ENCODE measurements at regions not wholly inside any gene's neighbourhood (a gene's known extent, or its start where the extent isn't known, plus 50 kb on each side); places are given as distances from the start of the nearest gene placed in this dataset.
A peak's percentile ranks its signal among the peaks of the same experiment; 100 is the strongest.

GRCh38 chr11:70861559-70861958 is 390.8 kb downstream of the SHANK2 start (continued):
- TF ChIP-seq TCFL5 (CRISPR knock-in tag; conservative IDR thresholded peaks at IDR 0.05) (no peak), GTF2A2 (tag; IDR thresholded peaks at IDR 0.05) (no peak), RBM15 (IDR thresholded peaks at IDR 0.05; ENCODE audit: insufficient read depth, low read length) (no peak), U2AF2 (optimal IDR thresholded peaks at IDR 0.05; ENCODE audit: low read depth, low read length) (no peak), FUS (optimal IDR thresholded peaks at IDR 0.05; ENCODE audit: low read depth, low read length) (no peak), HMGXB4 (CRISPR knock-in tag; IDR thresholded peaks at IDR 0.05) (no peak), ATF2 (CRISPR knock-in tag; IDR thresholded peaks at IDR 0.05) (no peak)

DNA sequence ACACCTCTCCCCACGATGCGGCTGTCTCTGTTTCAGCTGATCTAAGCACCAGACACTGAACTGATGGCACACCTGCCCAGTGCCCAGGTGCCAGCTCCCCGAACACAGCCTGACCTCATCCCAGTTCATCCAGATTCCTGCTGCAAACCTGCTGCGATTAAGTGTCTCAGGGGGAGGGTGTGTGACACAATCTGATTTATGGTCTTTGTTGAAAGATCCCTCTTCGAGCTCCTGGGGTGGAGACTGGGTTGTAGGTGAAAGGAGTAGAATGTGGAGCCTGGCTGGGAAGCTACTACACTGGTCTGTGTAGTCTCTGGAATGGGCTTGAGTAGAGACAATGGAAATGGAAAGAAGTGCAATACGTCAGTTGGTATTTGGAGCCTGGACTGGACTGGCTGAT is 390.3 kb downstream of the SHANK2 start:
- WGBS (ENCODE audit: insufficient coverage, low coverage, missing lambda C conversion rate), result 2% methylated on average over 6 of the region's 6 CpGs
- H2AFZ ChIP-seq (ENCODE audit: low read depth, low read length), result no peak overlapping the region
- in situ Hi-C loops (cut with MboI) (no loop called here), intact Hi-C loops (cut with micrococcal nuclease) (no loop called here)
- ChIA-PET POLR2A (interaction anchor here (1.5 kb wide), 1 partner anchor 9 kb away, joined by 4 read pairs; no protein-coding TSS in a partner anchor), CTCF (ENCODE audit: low intra/inter-chr PET ratio) (no interaction called here)
- no peaks in the 10 kb centered on the region; the same call in 1 of the 2 replicates for H4K20me1 ChIP-seq (replicated peaks; ENCODE audit: control insufficient read depth, insufficient read depth, low read length)
- H3K4me1 ChIP-seq (replicated peaks in 1 of 2; ENCODE audit: control insufficient read depth in 2 of 2, insufficient read depth in 2 of 2, low read length in 2 of 2), result no peaks in the 10 kb centered on the region
- H3K27me3 ChIP-seq (ENCODE audit: control insufficient read depth in 2 of 2, insufficient read depth in 2 of 2, low read length in 2 of 2), result peaks cover under 1 to 6% of the 10 kb centered on the region in 2 experiments; a peak in 4 of 5 replicates
- peak; percentile 57 for TF ChIP-seq MEIS2 (IDR thresholded peaks at IDR 0.05; ENCODE audit: partially characterized antibody)
- TF ChIP-seq ZNF551 (CRISPR knock-in tag; IDR thresholded peaks at IDR 0.05), result no peak
- TF ChIP-seq ZNF318 (IDR thresholded peaks at IDR 0.05; ENCODE audit: borderline replicate concordance in 1 of 2, low read depth in 1 of 2), result no peak
- H3K27ac ChIP-seq (ENCODE audit: extremely low read depth, low read depth, low read length), result no peak overlapping the region
- no peaks in the 10 kb centered on the region for H3K36me3 ChIP-seq (ENCODE audit: control insufficient read depth, insufficient read depth, low read length)
- no peaks in the 10 kb centered on the region for H3K9me1 ChIP-seq (ENCODE audit: control insufficient read depth, insufficient read depth, low read length)
- BruUV-seq (replicated peaks), result no TSS peak
- ATAC-seq (no peak), DNase-seq (ENCODE audit: extremely low read depth in 1 of 4, low spot score in 3 of 4) (no peak), FAIRE-seq (no peak)
- H3K4me3 ChIP-seq, result no peak overlapping the region
- no peaks in the 10 kb centered on the region for H3K79me2 ChIP-seq (ENCODE audit: control insufficient read depth, insufficient read depth, low read length)
- H3K9ac ChIP-seq (ENCODE audit: insufficient read depth in 1 of 2, low read depth in 2 of 2, low read length in 2 of 2), result no peak overlapping the region
- H3K9me3 ChIP-seq (replicated peaks; ENCODE audit: control insufficient read depth, insufficient read depth, low read depth, low read length), result no peaks in the 10 kb centered on the region
- no peak overlapping the region for H3K4me2 ChIP-seq (ENCODE audit: insufficient read depth, low read length)

All from K562 (cell line).